ENCODE measurements at regions not wholly inside any gene's neighbourhood (a gene's known extent, or its start where the extent isn't known, plus 50 kb on each side); places are given as distances from the start of the nearest gene placed in this dataset.

GRCh38 chr12:59916988-59917387 is 321.2 kb downstream of the SLC16A7 start:
- TF ChIP-seq CTCF (IDR thresholded peaks at IDR 0.05) (no peak), EP300 (IDR thresholded peaks at IDR 0.05) (no peak), POLR2A (IDR thresholded peaks at IDR 0.05) (no peak)
